Stimulated activated CD8-positive, alpha-beta memory T cell treated with anti-CD3 and anti-CD28 coated beads, Interleukin-2, amount 100 ng/mL, for 48 hours (primary cell): ENCODE measurements at regions not wholly inside any gene's neighbourhood (a gene's known extent, or its start where the extent isn't known, plus 50 kb on each side); places are given as distances from the start of the nearest gene placed in this dataset.

Experiments used
- DNase-seq, 2 donors: peaks; one replicate each; pipeline ENCODE4 v3.0.0-alpha.2; 2020; ENCODE audit warnings: low read depth in 2 of 2

DNA sequence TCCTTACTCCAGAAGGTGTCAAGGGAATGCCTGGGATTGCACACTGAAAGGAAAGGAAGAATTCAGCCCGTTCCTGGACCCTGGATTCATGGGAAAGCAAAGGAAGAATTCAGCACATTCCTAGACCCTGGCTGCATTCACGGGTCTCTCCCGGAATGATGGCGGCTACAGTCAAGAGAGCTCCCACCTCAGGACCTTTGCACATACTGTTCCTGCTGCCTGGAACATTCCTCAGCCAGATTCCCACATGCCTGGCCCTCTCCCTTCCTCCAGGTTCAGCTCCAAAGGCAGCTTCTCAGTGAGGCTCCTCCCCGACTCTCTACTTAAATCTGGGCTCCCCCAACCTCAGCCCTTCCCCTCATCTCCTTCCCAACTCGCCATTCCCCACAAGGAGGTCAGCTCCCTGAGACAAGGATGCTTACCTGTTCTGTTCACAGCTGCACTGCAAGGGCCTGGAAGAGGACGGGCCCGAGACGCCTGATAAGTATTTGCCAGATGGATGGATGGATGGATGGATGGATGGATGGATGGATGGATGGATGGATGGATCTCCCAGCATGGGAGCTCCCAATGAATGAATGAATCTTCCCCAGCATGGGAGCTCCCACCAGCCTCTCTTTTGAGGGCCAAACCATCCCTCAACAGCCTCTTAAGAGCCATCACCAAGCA is 77.4 kb downstream of the NCOR2 start:
- no peak for DNase-seq

DNA sequence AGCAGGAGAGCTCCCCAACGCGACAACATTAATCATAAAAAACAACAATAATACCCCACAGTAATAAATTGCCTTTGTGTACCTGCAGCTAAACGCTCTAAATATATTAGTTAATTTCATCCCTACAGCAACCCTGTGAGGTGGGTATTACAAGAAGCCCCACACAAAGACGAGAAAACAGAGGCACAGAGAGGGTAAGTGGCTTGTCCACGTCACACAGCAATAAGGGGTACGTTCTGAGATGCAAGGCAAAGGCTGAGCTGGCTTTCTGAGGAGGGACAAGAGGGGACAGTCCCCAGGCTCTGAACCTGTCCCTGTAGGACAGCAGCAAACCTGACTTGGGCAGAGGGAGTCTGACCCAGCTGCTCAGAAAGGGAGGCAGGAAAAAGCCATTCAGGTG is 78.2 kb downstream of the NCOR2 start:
- no peak for DNase-seq

DNA sequence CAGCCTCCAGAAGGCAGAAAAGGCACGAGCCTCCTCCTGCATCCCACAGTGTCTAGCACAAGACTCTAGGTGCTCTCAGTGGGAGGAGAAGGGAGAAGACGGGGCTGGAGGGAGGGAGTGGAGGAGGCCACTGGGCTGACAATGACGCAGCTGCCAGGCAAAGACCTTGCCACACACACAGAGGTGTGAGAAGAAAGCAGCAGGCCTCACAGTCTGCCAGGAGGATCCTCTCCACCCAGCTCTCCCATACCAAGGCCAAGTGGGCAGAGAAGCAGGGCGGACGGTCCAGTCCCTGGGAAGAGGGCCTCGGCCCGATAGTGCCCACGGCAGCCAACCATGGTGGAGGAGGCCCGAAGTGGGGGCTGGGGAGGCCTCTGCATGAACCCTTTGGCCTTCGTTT is 78.9 kb downstream of the NCOR2 start:
- no peak for DNase-seq

DNA sequence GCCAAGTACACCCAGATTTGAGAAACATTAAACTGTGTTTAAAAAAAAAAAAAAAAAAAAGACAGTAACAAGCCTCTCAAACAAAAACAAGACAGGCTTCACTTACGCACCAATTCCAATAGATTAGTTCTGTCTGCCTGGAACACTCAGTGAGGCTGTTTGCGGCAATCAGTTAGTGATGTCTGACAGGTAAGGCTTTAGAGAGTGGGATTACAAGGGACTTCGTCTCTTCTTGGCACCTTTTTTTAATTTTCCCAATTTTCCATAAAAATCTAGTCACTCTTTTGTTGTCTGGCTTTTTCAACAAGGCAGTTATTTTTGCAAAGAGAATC is 79.6 kb downstream of the NCOR2 start:
- DNase-seq = no peak

DNA sequence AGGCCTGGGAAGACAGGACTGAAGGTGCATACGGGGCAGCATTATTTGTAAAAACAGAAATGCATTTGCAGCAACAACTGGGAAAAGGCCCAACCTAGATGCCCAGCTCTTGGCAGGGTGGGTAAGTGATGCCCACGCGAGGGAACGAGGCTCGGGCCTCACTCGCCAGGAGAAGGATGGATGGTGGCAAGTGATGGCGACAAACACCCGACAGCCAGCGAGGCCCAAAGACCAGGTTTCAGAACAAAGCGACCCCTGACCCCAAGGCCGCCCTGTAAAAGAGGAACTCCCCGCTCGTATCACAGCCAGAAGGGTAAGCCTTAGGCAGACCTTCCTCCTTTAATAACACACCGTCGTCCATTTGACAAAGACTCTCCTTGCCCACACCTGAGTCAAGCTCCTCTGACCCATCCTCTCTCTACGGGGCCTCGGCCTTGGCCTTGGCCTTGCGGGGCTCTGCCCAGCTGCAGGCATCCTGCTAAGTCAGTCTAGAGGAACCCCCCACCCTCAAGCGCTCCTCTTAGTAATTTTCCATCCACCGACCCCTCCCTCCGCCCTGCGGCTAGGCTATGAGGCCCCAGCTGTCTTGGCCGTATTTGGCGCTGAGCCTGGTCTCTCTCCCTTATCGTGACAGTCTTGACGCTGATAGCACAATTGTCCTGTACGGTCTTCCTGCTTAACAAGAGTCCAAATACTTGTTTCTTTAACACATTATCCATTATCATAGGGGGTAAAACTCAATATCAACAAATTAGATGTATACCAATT is 80.2 kb downstream of the NCOR2 start:
- DNase-seq = no peak

DNA sequence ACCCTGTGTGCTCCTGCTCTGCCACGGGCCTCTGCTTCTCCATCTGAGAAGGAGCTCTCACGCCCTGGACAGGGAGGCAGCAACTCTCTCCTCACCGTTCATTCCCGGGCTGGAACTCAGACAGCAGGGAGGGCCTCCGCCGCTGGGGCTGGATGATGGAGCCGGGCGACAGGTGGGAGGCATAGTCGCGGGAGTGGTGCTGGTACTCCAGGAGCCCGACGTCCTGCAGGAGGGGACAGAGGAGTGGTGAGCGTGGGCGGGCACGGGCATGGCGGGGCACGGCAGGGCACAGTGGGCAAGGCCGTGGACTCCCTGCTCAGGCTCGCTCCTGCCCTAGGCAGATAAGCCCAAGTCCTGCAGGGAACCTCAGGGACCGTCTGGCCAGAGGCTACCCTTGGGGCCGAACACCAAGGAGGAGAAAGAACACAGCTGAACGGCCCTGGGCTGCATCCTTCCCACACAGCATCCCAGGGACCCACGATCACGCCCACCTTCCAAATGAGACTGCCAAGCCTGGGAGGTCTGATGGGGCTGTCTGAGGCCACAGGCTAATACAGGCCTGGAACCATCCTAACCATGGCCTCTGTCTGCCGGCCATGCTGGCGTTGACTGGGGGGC is 81.0 kb downstream of the NCOR2 start:
- no peak for DNase-seq

DNA sequence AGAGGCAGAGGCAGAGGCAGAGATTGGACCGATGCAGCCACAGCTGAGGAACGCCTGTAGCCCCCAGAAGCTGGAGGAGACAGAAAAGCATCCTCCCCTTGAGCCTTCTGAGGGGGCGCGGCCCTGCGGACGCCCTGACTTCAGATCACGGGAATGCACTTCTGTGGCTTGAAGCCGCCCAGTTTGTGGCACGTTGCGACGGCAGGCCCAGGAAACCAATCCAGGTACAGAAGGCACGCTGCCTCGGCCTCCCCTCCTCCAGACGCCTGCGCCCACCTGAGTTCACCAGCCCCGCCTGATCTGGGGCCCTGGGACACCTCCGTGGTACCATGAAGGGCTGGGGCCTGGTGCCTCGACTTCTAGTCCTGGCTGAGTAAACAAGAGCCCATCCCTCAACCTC is 82.0 kb downstream of the NCOR2 start:
- DNase-seq = no peak

DNA sequence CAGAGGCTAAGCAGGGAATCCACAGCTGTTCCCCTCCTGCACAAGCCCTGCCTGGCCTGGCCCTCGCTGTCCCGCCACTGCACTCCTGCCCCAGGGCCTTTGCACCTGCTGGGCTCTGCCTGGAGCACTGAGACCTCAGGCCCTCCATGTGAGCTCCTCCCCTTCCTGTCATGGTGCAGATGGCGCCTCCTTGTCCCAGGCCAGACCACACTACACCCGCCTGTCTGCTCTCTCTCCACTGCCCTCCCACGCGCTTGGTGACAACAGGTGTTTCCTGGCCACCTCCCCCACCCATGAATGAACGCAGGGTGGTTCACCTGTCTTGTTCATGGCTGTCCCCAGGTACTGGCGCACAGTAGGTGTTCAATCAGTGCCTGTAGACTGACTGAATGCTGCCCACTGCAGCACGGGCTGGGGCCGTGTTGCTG is 82.9 kb downstream of the NCOR2 start:
- no peak for DNase-seq

DNA sequence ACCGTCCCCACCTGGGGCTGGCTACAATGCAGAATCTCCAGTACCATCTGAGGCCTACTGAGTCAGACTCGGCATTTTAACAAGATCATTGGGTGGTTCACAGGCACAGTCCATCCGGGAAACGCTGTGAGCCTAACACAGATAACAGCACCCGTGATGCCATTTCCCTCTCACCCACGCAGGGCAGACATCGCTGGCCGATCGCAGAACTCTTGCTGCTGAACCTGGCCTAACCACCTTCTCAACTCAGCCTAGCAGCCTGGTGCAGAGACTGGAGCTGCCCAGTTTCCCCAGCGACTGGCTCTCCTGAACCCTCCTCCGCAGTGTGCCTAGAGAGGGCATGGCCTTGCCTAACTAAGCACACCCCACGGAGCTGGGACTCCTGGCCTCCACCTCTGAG is 83.3 kb downstream of the NCOR2 start:
- DNase-seq = no peak

DNA sequence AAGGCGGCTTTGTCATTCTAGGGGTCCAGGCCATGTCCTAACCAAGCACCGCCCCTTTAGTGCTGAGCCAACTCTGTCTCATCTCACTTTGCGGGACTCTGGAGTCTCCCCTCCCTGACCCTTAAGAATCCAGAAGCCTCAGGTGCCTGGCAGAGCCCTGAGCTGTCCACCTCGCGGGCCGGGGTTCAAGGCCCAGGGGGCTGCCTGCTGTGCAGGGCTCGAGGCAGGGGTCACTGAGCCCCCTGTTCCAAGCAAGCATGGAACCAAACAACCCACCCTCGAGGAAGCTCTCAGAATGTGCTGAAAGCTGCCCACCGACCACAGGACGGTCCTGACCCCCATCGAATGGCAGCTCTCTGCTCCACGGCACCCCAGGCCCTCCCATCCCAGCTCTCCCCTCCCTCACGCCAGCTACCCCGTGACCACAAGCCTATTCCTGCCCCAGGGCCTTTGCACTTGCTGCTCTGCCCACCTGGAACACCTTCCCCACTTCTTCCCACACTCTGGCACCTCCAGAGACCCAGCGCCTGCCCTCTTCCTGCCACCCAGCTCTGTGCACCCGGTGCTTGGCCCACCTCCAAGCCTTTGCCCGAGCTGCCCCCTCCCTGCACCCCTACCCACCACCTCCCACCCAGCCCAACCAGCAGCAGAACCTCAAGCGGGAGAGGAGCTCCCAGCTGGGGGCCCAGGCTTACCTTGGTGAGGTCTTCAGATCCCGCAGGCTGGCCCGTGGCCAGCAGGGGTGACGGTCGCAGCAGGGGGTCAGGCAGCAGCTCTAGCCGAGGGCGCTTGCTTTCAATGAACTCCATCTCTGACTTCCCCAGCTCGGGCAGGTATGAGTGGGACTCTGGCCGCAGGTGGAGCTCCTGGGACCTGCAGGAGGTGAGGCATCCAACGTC is 84.3 kb downstream of the NCOR2 start:
- no peak for DNase-seq

DNA sequence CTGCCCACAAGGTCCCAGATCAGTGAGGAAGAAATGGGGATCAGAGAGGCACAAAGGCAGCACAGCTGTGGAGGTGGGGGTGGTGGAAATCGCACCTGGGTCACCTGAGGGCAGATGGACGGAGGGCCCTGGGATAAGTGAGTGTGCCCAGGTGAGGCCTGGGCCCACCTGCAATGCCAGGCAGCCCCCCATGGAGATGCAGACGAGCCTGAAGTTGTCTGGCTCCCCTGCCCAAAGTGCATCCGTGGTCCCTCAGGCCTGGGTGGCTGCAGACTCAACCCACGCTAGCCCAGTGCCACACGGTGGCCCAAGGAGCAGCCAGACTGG is 84.9 kb downstream of the NCOR2 start:
- DNase-seq = no peak

DNA sequence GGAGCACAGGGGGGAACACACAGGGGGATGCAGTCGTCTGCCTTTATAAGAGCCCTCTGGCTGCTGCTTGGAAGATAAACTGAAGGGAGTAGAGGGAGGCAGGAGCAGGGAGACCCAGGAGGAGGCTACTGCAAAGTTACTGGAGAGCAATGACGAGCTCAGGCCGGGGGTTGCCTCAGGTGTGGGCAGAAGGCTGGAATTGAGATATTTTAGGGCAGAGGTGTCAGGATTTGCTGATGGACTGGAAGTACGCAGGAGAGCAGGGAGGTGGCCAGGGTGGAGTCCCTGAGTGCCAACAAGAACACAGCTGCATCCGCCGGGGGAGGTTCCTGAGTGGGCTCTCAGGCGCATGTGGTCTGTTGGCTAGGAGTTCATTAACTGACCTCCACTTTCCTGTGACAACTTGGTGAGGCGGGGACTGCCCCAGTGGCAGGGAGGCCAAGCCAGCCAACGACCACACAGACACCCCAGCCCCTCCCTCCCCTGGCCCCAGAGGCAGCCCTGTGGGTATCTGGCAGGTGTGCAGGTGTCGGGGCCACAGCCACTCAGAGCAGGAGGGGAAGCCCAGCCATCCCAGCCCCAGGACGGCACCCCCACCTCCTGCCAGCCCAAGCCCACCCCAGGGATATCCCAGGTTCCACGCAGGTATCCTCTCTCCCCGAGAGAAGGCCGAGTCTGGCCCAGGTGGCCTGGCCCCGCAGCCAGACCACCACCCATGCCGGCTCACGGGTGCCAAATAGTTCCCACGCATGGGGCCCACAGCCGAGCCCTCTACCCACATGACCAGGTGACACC is 85.4 kb downstream of the NCOR2 start:
- DNase-seq = no peak

DNA sequence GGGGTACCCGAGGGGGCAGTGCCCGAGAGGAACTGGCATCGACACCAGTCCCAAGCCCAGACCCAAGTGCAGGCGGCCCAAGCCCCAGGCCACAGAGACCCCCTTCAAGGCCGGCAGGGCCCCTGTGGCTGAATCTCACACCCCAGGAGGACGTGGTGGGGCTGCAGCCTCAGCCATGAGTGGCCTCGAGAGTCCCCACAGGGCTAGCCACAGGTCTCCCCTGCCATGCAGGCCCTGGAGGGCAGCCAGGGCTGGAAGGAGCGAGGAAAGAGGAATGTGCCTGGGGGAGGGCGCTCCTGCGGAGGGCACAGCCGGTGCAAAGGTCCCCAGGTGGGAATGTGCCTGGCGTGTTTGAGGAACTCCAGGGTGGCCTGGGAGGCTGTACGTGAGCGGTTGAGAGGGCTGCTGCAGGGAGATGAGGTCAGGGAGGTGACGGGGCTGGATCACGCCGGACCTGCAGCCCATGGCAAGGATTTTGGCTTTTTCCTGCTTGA is 86.1 kb downstream of the NCOR2 start:
- DNase-seq = no peak

DNA sequence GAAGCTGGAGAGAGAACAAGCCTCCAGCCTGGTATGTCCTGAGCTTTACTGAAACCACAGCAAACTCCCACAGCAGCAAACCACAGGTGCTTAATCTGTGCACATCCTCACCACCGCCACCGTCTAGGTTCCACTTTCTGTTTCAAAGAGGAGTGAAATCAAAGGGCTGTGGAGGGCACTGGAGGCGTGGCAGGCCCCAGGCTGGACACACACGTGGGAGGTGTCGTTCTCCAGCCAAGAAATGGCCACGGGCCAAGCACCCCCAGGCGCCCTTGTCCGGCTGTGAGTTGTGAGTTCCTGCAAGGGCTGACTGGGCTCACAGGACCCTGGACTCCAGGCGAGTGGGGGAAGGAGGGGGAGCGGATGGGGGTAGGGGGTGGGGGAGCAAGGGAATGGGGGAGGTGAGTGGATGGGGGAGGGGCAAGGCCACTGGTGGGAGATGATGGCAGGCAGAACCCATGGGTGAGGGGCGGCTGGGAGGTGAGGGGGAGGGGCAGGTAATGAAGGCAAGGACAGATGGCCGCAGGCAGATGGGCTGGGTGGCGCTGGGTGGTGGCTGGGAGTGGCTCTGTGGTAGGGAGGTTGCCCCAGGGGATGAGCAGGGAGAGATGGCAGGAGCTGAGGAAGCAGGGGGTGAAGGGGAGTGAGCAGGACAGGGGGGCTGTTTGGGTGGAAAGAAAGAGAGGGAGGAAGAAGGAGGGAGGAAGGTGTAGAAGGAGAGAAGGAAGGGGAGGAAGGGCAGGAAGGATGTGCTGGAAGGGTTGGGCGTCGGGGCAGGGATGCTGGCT is 86.7 kb downstream of the NCOR2 start:
- peak; percentile 20 to 40 for DNase-seq

DNA sequence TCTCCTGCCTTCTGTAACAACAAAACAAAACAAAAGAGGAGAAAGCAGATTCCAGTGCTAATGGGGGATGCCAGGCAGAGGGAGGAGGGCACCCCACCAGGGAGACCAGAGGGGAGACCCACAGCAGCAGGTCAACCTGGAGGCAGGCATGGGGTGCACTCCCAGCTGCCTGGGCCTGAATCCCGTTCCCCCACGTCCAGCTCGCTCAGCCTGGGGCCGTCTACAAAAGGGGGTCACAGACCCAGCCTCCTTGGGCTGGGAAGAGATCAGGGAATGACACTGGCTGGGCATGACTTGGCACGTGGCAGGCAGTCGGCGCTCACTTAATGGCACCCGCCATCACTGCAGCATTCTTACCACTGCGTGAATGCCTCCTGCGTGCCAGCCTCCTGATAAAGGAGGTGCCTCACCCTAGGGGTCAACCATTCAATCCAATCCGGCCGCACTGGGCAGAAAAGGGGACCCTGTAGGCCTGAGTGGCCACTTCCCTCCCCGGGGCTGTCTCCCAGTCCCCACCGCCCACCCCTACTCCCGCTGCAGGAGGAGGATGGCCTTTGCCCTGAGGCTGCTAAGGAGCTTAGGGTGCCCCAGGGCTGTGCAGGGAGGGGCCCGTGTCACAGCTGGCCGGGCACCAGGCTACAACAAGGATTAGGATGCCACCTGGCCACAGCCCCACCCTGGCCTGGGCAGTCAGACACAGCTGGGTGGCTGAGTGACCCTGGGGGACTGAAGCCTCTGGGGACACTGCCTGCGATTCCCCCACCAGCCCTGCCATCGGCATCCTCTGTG is 87.5 kb downstream of the NCOR2 start:
- no peak for DNase-seq

DNA sequence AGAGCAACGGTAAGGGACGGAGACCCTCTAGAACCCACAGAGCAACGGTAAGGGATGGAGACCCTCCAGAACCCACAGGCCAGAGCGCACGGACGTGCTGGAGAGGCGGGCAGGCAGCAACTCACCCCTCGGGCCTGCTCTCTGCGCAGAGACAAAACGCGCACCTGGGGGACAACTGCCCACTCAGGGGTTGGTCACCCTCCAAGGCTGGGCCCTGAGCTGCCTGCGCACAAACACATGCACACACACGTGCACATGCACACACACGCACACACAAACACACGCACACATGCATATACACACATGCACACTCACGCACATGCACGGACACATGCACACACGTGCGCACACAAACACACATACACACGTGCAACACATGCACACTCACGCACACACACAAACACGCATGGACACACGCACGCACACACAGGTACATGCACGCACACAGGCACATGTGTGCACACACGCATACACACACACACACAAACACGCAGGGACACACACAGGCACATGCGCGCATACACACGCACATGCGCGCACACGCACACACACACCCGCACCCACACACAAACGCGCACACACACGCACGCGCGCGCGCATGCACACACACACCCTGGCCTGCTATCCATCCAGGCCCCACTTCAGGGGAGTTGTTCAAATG is 88.3 kb downstream of the NCOR2 start:
- no peak for DNase-seq

DNA sequence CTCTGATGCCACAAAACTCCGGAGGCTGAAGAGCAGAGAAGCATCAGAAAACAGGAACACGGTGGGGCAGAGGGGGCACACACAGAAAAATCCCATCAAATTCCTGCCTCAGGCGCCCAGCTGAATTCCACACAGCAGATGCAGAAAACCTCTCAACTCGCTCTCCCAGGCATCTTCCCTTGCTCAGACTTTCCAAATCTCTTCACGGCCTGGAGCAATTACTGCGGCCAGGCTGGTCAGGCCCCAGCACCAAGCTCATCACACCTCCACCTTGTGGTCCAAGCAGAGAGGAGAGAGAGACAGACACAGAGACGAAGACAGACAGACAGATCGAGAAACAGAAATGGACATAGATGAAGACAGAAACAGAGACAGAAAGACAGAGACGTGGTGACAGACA is 89.0 kb downstream of the NCOR2 start:
- no peak for DNase-seq

DNA sequence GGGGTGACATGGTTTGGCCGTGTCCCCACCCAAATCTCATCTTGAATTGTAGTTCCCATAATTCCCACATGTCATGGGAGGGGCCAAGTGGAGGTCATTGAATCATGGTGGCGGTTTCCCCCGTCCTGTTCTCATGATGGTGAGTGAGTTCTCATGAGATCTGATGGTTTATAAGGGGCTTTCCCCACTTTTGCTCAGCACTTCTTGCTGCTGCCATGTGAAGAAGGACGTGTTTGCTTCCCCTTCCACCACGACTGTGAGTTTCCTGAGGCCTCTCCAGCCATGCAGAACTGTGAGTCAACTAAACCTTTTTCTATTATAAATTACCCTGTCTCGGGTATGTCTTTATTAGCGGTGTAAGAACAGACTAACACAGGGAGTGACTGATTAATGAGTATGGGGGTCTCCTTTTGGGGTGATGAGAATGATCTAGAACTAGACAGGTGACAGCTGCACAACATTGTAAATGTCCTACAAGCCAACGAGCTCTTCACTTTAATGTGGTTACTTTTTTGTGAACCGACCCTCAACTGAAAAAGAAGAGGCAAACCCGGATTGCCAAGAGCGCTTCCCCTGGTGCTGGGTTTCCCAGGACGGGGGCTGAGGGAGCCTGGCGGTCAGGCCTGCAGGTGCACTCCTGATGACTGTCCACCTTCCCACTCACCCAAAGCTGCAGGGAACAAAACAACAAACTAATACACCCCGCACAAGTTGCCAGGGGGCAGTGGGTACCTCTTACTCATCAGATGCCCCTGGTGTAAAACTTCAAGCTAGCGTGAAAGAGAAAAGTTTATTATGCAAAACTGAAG is 90.1 kb downstream of the NCOR2 start:
- DNase-seq = no peak
